K562 (cell line): ENCODE measurements at regions not wholly inside any gene's neighbourhood (a gene's known extent, or its start where the extent isn't known, plus 50 kb on each side); places are given as distances from the start of the nearest gene placed in this dataset.

Experiments used
- ATAC-seq: fragments of 200-7000 bp; cut with Tn5 transposase; 3 replicates; pipeline ENCODE4 v1.9.1; 2020; ENCODE audit warnings: moderate library complexity
- BruUV-seq: library from RNA; stranded (reverse); fragments of 400-500 nt; replicated peaks from 2 replicates; lab custom pipeline; 2021; lab: Mats Ljungman, UMichigan
- CTCF ChIA-PET: fragments of 300-600 bp; formaldehyde crosslinking; extraction: SDS; loops from one replicate; lab custom pipeline; 2021; ENCODE audit warnings: low intra/inter-chr PET ratio; lab: Yijun Ruan, JAX
- POLR2A ChIA-PET: fragments of 300-600, 350-650 bp; sonication (Branson Sonifier 250); formaldehyde crosslinking; extraction: SDS; loops from one replicate; lab custom pipeline; 2021; ENCODE audit warnings: antibody characterized with exemption, inconsistent platforms; lab: Yijun Ruan, JAX
- DNase-seq, 4 experiments: peaks; one replicate each; pipeline versions ENCODE4 v3.0.0 to v3.0.0-alpha.2; 2011 to 2018; ENCODE audit warnings: low spot score in 3 of 4, mixed read lengths in 3 of 4; ENCODE audit errors: extremely low read depth in 1 of 4
- FAIRE-seq: peaks from 2 replicates; lab custom pipeline; 2011; peaks lifted over from hg19 to GRCh38; lab: Jason Lieb, UNC
- H2AFZ ChIP-seq: 2 replicates; pipeline ENCODE4 v1.6.0; 2011; ENCODE audit warnings: low read depth, low read length, control low read depth, inconsistent platforms
- H3K27ac ChIP-seq: fragments of 200-600 bp; 3 replicates; pipeline ENCODE4 v1.8.0; 2011; ENCODE audit warnings: low read depth, mild to moderate bottlenecking, control low read depth, inconsistent platforms, low read length, moderate library complexity, mixed read lengths; ENCODE audit errors: extremely low read depth
- H3K27me3 ChIP-seq, 2 experiments: fragments of 300-600 bp in 1 of 2; 2 replicates in 1 of 2; 3 replicates in 1 of 2; pipeline versions ENCODE4 v1.6.0 to v1.8.0; 2011; ENCODE audit warnings: inconsistent platforms in 2 of 2, low read length in 2 of 2, mild to moderate bottlenecking in 1 of 2, mixed read lengths in 1 of 2, moderate library complexity in 1 of 2; ENCODE audit not compliant: control insufficient read depth in 2 of 2, insufficient read depth in 2 of 2
- H3K36me3 ChIP-seq: fragments of 300-600 bp; 3 replicates; pipeline ENCODE4 v1.8.0; 2011; ENCODE audit warnings: mild to moderate bottlenecking, low read length, inconsistent platforms; ENCODE audit not compliant: control insufficient read depth, insufficient read depth
- H3K4me1 ChIP-seq, 2 experiments: fragments of 200-600 bp in 1 of 2; replicated peaks in 1 of 2; 2 replicates in 1 of 2; 3 replicates in 1 of 2; pipeline versions ENCODE4 v1.5.1 to v1.8.0; 2011; ENCODE audit warnings: inconsistent platforms in 2 of 2, low read length in 2 of 2, mild to moderate bottlenecking in 1 of 2, mixed read lengths in 1 of 2, moderate library complexity in 1 of 2; ENCODE audit not compliant: control insufficient read depth in 2 of 2, insufficient read depth in 2 of 2
- H3K4me2 ChIP-seq: 2 replicates; pipeline ENCODE4 v1.6.1; 2011; ENCODE audit warnings: low read length, control low read depth, inconsistent platforms, mixed read lengths; ENCODE audit not compliant: insufficient read depth
- H3K4me3 ChIP-seq: fragments of 200-600 bp; sonication (generic), shearing (Covaris generic); 2 replicates; pipeline ENCODE4 v1.5.1; 2016; ENCODE audit warnings: control low read depth, inconsistent platforms
- H3K79me2 ChIP-seq: fragments of 200-600 bp; 3 replicates; pipeline ENCODE4 v1.8.0; 2011; ENCODE audit warnings: low read length, inconsistent platforms; ENCODE audit not compliant: control insufficient read depth, insufficient read depth
- H3K9ac ChIP-seq, 2 experiments: 2 replicates each; pipeline versions ENCODE4 v1.6.0 to v1.6.1; 2011; ENCODE audit warnings: low read depth in 2 of 2, low read length in 2 of 2, control low read depth in 1 of 2, inconsistent platforms in 1 of 2, mild to moderate bottlenecking in 1 of 2, mixed read lengths in 1 of 2; ENCODE audit not compliant: insufficient read depth in 1 of 2
- H3K9me1 ChIP-seq: one replicate; pipeline ENCODE4 v1.6.0; 2011; ENCODE audit warnings: inconsistent platforms, mild to moderate bottlenecking, low read length, moderate library complexity; ENCODE audit not compliant: control insufficient read depth, insufficient read depth
- H3K9me3 ChIP-seq: replicated peaks from 2 replicates; pipeline ENCODE4 v1.5.1; 2011; ENCODE audit warnings: low read depth, low read length, inconsistent platforms; ENCODE audit not compliant: control insufficient read depth, insufficient read depth
- H4K20me1 ChIP-seq: replicated peaks from 2 replicates; pipeline ENCODE4 v1.6.1; 2011; ENCODE audit warnings: low read length, inconsistent platforms, mixed read lengths; ENCODE audit not compliant: control insufficient read depth, insufficient read depth
- CC2D1A ChIP-seq: fragments of 450-650 bp; IDR thresholded peaks from 2 replicates; pipeline ENCODE4 v1.6.1; 2017; ENCODE audit warnings: mild to moderate bottlenecking
- CHD7 ChIP-seq: fragments of 200-600 bp; sonication (generic); IDR thresholded peaks from one replicate; pipeline ENCODE4 v1.6.1; 2012; ENCODE audit warnings: mild to moderate bottlenecking, low read depth, low read length, inconsistent platforms
- MCM3 ChIP-seq: fragments of 450-650 bp; IDR thresholded peaks from 2 replicates; pipeline ENCODE4 v1.6.1; 2016
- U2AF2 ChIP-seq: fragments of 200-400 bp; formaldehyde crosslinking; optimal IDR thresholded peaks from 2 replicates; pipeline ENCODE3; 2017; ENCODE audit warnings: low read depth, mild to moderate bottlenecking, low read length
- ZBTB12 ChIP-seq: fragments of 250-450 bp; sonication (Bioruptor Pico); IDR thresholded peaks from 2 replicates; pipeline ENCODE4 v1.4.0; 2020
- ZC3H4 ChIP-seq: sonication (generic); formaldehyde crosslinking; IDR thresholded peaks from 2 replicates; pipeline ENCODE4 v1.9.0; 2021; ENCODE audit warnings: missing genetic modification reagents, borderline replicate concordance
- ZNF134 ChIP-seq: fragments of 250-450 bp; sonication (Bioruptor Pico); conservative IDR thresholded peaks from 2 replicates; pipeline ENCODE4 v1.4.0; 2020
- WGBS: fragments of 100-300 bp; shearing (Covaris generic); methylation state at CpG from one replicate; pipeline ENCODE4 v1.1.6; 2016; ENCODE audit warnings: low coverage, mixed read lengths; ENCODE audit not compliant: insufficient coverage; ENCODE audit errors: missing lambda C conversion rate; 5-methylcytosine and 5-hydroxymethylcytosine counted together
- in situ Hi-C: fragments of 300-500 bp; cut with MboI; formaldehyde crosslinking; loops from 4 replicates; pipeline ENCODE4 v1.15.0; 2018; ENCODE audit warnings: inconsistent platforms, mixed read lengths
- intact Hi-C: fragments of 100-400 bp; cut with micrococcal nuclease; formaldehyde crosslinking; loops from 2 replicates; pipeline ENCODE4 v1.14.2; 2022
- TF ChIP-seq, protein P1 (sequence below): fragments of 450-650 bp; formaldehyde crosslinking; IDR thresholded peaks from 2 replicates; pipeline ENCODE4 v1.4.0; 2020; ENCODE audit warnings: mild to moderate bottlenecking, mixed read lengths

DNA sequence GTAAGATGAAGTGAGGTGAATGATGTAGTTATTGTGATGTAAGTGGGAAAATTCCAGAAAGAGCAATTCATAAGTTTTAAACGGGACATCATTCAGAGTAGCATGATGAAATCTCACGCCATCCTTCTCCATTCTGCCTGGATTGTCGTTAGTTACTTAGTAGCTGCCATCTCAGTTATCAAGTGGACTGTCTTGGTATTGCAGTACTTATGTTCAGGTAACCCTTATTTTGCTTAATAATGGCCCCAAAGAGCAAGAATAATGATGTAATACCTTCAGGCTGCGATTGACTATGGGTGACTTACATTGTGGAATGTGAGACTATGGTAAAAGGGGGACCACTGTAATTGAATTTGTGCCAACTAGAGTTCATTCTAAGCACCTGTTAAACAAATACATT, 234.1 kb upstream of the TOM1L1 start:
- H3K27ac ChIP-seq = no peak overlapping the region
- no peaks in the 10 kb centered on the region for H3K9me3 ChIP-seq
- no peaks in the 10 kb centered on the region for H3K9me1 ChIP-seq
- no peak for FAIRE-seq
- intact Hi-C loops = no loop called here
- H3K4me2 ChIP-seq = no peak overlapping the region
- POLR2A ChIA-PET = no interaction called here
- in situ Hi-C loops = no loop called here
- H3K4me1 ChIP-seq = no peaks in the 10 kb centered on the region
- H4K20me1 ChIP-seq = no peaks in the 10 kb centered on the region
- H3K4me3 ChIP-seq = no peak overlapping the region
- H3K27me3 ChIP-seq = no peaks in the 10 kb centered on the region
- ATAC-seq = no peak
- BruUV-seq = no TSS peak
- no peak overlapping the region for H3K9ac ChIP-seq
- no peak overlapping the region for H2AFZ ChIP-seq
- DNase-seq = no peak
- CTCF ChIA-PET = no interaction called here
- no peaks in the 10 kb centered on the region for H3K79me2 ChIP-seq
- H3K36me3 ChIP-seq = no peaks in the 10 kb centered on the region
- 0% methylated on average over 4 of the region's 4 CpGs for WGBS
- TF ChIP-seq U2AF2 (no peak), ZBTB12 (CRISPR knock-in tag) (no peak), ZC3H4 (CRISPR knock-in tag) (no peak), MCM3 (no peak), CC2D1A (no peak), CHD7 (no peak), ZNF134 (CRISPR knock-in tag) (no peak)
- TF ChIP-seq, protein P1, sequence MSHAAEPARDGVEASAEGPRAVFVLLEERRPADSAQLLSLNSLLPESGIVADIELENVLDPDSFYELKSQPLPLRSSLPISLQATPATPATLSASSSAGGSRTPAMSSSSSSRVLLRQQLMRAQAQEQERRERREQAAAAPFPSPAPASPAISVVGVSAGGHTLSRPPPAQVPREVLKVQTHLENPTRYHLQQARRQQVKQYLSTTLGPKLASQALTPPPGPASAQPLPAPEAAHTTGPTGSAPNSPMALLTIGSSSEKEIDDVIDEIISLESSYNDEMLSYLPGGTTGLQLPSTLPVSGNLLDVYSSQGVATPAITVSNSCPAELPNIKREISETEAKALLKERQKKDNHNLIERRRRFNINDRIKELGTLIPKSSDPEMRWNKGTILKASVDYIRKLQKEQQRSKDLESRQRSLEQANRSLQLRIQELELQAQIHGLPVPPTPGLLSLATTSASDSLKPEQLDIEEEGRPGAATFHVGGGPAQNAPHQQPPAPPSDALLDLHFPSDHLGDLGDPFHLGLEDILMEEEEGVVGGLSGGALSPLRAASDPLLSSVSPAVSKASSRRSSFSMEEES = no peak
